ENCODE measurements at regions not wholly inside any gene's neighbourhood (a gene's known extent, or its start where the extent isn't known, plus 50 kb on each side); places are given as distances from the start of the nearest gene placed in this dataset.

GRCh38 chr11:45553383-45553936 is 112.0 kb downstream of the CHST1 start:
- DNase-seq, result no peak

- no peak for DNase-seq
Observed at GRCh38 chr11:45551191-45551713, 114.2 kb downstream of the CHST1 start.

GRCh38 chr11:45549257-45549656 is 116.2 kb downstream of the CHST1 start:
- DNase-seq, result no peak

- no peak for DNase-seq
Observed at GRCh38 chr11:45546366-45546765, 119.1 kb downstream of the CHST1 start.

- no peak for DNase-seq
Observed at GRCh38 chr11:45544826-45545225, 120.6 kb downstream of the CHST1 start.

- DNase-seq, result no peak
Observed at GRCh38 chr11:45543808-45544422, 121.5 kb downstream of the CHST1 start.

GRCh38 chr11:45543081-45543480 is 122.3 kb downstream of the CHST1 start:
- DNase-seq, result no peak

GRCh38 chr11:45541693-45542434 is 123.6 kb downstream of the CHST1 start:
- DNase-seq, result no peak

- DNase-seq, result no peak
Observed at GRCh38 chr11:45538939-45539338, 126.5 kb downstream of the CHST1 start.

GRCh38 chr11:45538363-45538762 is 127.1 kb downstream of the CHST1 start:
- no peak for DNase-seq

GRCh38 chr11:45537614-45538013 is 127.8 kb downstream of the CHST1 start:
- DNase-seq, result no peak

- no peak for DNase-seq
Observed at GRCh38 chr11:45535033-45535432, 130.4 kb downstream of the CHST1 start.

GRCh38 chr11:45534132-45534531 is 131.3 kb downstream of the CHST1 start:
- no peak for DNase-seq

GRCh38 chr11:45532546-45532945 is 132.9 kb downstream of the CHST1 start:
- DNase-seq, result no peak

GRCh38 chr11:45530776-45531175 is 134.6 kb downstream of the CHST1 start:
- DNase-seq, result no peak

- DNase-seq, result no peak
Observed at GRCh38 chr11:45530111-45530510, 135.3 kb downstream of the CHST1 start.

- DNase-seq, result no peak
Observed at GRCh38 chr11:45528435-45528834, 137.0 kb downstream of the CHST1 start.

- DNase-seq, result no peak
Observed at GRCh38 chr11:45527898-45528297, 137.5 kb downstream of the CHST1 start.

- DNase-seq, result no peak
Observed at GRCh38 chr11:45525393-45525792, 140.0 kb downstream of the CHST1 start.

- no peak for DNase-seq
Observed at GRCh38 chr11:45523760-45524159, 141.7 kb downstream of the CHST1 start.

GRCh38 chr11:45518833-45519535 is 146.4 kb downstream of the CHST1 start:
- no peak for DNase-seq

- no peak for DNase-seq
Observed at GRCh38 chr11:45518141-45518832, 147.1 kb downstream of the CHST1 start.

All from NCI-H187 (cell line).